BLaER1 (cell line): ENCODE measurements at regions not wholly inside any gene's neighbourhood (a gene's known extent, or its start where the extent isn't known, plus 50 kb on each side); places are given as distances from the start of the nearest gene placed in this dataset.
"Not testable (repeated sequence)": the region's sequence is repeated elsewhere in the genome, so short reads cannot be mapped to it uniquely, and the experiment has no call there.

ENCODE experiments used
- H3K27ac ChIP-seq: shearing (Covaris generic); formaldehyde crosslinking; 2 replicates; pipeline ENCODE4 v1.8.1; 2022
- H3K27me3 ChIP-seq: shearing (Covaris generic); formaldehyde crosslinking; 2 replicates; pipeline ENCODE4 v1.8.1; 2022
- H3K36me3 ChIP-seq: shearing (Covaris generic); formaldehyde crosslinking; 2 replicates; pipeline ENCODE4 v1.8.1; 2022
- H3K4me1 ChIP-seq: shearing (Covaris generic); formaldehyde crosslinking; 2 replicates; pipeline ENCODE4 v1.8.1; 2022
- H3K4me2 ChIP-seq: shearing (Covaris generic); formaldehyde crosslinking; 2 replicates; pipeline ENCODE4 v1.8.1; 2022
- H3K4me3 ChIP-seq: shearing (Covaris generic); formaldehyde crosslinking; 2 replicates; pipeline ENCODE4 v1.8.1; 2022
- H3K9ac ChIP-seq: shearing (Covaris generic); formaldehyde crosslinking; 2 replicates; pipeline ENCODE4 v1.8.1; 2022
- H3K9me3 ChIP-seq: shearing (Covaris generic); formaldehyde crosslinking; 2 replicates; pipeline ENCODE4 v1.8.1; 2022
- H4K20me1 ChIP-seq: shearing (Covaris generic); formaldehyde crosslinking; 2 replicates; pipeline ENCODE4 v1.8.1; 2022
- Cebpa-rat ChIP-seq: shearing (Covaris generic); IDR thresholded peaks from 2 replicates; pipeline ENCODE4 v1.8.1; 2022

GRCh38 chr1:178665579-178665978, 59.5 kb upstream of the RALGPS2 start:
- Histone ChIP-seq H3K4me3 (no peak overlapping the region), H4K20me1 (no peaks in the 10 kb centered on the region), H3K36me3 (no peaks in the 10 kb centered on the region), H3K9ac (no peak overlapping the region), H3K4me1 (0 out of 2 replicates have a peak, but pooled peaks cover 4% of the 10 kb centered on the region), H3K27ac (no peak overlapping the region), H3K4me2 (no peak overlapping the region), H3K27me3 (no peaks in the 10 kb centered on the region), H3K9me3 (no peaks in the 10 kb centered on the region)
- TF ChIP-seq Cebpa-rat, result no peak

GRCh38 chr1:178666891-178667290, 58.2 kb upstream of the RALGPS2 start:
- H3K36me3 ChIP-seq, H3K4me3 ChIP-seq, H3K27ac ChIP-seq, H3K27me3 ChIP-seq, H3K9ac ChIP-seq, H3K4me1 ChIP-seq, H4K20me1 ChIP-seq, H3K4me2 ChIP-seq, H3K9me3 ChIP-seq: not testable (repeated sequence)

DNA sequence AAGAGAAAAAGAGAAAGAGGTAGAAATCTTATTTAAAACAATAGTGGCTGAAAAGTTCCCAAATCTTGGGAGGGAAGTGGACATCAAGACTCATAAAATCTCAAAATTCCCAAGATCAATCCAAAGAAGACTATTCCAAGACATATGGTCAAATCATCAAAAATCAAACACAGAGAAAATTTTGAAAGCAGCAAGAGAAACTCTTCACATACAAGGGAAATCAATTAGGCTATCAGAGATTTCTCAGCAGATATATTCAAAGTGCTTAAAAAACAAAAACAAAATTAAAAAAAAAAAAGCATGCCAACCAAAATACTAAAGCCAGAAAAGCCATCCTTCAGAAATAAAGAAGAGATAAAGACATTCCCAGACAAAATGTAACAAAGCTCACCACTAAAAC, 52.6 kb upstream of the RALGPS2 start:
- no peak for TF ChIP-seq Cebpa-rat
- Histone ChIP-seq H3K27ac (no peak overlapping the region), H3K27me3 (no peaks in the 10 kb centered on the region), H3K4me3 (no peak overlapping the region), H3K4me1 (no peaks in the 10 kb centered on the region), H4K20me1 (no peaks in the 10 kb centered on the region), H3K4me2 (no peak overlapping the region), H3K9ac (no peak overlapping the region), H3K9me3 (peaks cover 18% of the 10 kb centered on the region), H3K36me3 (no peaks in the 10 kb centered on the region)

- H3K4me1 ChIP-seq, H3K4me2 ChIP-seq, H3K27ac ChIP-seq, H3K27me3 ChIP-seq, H3K4me3 ChIP-seq, H3K36me3 ChIP-seq, H4K20me1 ChIP-seq, H3K9ac ChIP-seq: not testable (repeated sequence)
- peaks cover 18% of the 10 kb centered on the region for H3K9me3 ChIP-seq
Measured at GRCh38 chr1:178674559-178674958, 50.5 kb upstream of the RALGPS2 start.
